ENCODE measurements at regions not wholly inside any gene's neighbourhood (a gene's known extent, or its start where the extent isn't known, plus 50 kb on each side); places are given as distances from the start of the nearest gene placed in this dataset.

DNA sequence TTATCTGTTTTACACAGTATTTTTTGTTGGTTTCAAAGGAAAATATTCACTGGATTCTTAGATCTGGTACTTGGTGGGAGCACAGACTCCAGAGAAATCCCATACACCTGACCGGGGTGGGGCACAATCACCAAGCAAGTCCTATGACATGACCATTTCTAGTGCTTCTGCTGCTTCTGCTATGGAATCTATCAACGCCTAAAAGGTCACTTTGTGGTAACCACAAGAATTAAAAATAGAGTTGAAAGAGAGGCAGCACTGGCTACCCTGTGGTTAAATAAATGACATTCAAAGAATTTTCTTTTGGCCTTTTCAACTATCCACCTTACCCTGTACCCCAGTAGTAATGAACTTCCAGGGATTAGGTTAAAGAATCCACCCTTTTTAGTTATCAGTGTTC lies 329.9 kb upstream of the VWC2 start:
- TF ChIP-seq POLR2AphosphoS5 (IDR thresholded peaks at IDR 0.05; ENCODE audit: insufficient read depth in 1 of 2, low read depth in 1 of 2) (no peak), POLR2A (IDR thresholded peaks at IDR 0.05) (no peak)
